RPMI7951 (cell line): ENCODE measurements at regions not wholly inside any gene's neighbourhood (a gene's known extent, or its start where the extent isn't known, plus 50 kb on each side); places are given as distances from the start of the nearest gene placed in this dataset.
A peak's percentile ranks its signal among the peaks of the same experiment; 100 is the strongest.

Experiments
- DNase-seq: peaks from one replicate; pipeline ENCODE4 v3.0.0-alpha.2; 2012; ENCODE audit warnings: low read depth

- no peak for DNase-seq
Observed at GRCh38 chr6:1551249-1551648, 58.5 kb upstream of the FOXC1 start.

GRCh38 chr6:1552296-1552761 is 57.4 kb upstream of the FOXC1 start:
- peak; percentile 48 for DNase-seq

DNA sequence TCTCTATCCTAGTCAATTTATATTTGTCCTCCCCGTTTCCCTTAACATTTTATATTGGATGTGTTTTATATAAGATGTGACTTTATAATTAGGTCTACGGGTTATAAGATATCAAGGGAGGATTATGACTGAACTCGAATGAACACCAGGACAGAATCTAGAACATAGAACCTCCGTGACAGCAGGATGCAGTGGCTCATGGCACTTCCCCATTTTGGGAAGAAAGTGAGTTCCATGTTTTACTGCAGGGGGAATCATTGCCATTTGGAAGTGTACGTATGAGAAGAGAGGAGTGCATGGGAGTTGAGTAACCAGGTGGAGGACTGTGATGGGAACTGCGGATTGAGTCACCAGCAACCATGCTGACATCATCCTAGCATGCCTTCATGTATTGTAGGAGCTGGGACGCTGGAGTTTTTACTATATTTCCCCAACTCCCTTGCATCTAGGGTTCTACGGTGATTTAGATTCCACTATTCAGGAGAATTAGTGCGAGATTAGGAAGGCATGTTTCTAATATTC is 56.1 kb upstream of the FOXC1 start:
- peak; percentile 13 for DNase-seq

DNA sequence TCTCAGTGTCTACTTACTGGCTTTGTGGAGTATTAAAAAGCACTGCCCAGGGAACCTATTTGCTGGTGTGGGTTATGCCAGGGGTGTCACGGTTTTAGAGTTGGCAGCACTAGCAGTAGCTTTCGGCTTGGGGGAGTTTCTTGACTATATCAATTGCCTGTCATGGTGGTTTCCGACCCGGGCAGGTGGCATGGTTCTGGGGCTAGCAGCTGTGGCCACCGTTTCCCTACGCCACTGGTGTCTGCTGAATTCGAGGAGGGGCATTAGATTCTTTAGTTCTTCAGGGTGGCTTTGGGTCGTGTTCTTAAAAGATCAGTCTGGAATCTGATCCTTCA is 55.6 kb upstream of the FOXC1 start:
- no peak for DNase-seq

DNA sequence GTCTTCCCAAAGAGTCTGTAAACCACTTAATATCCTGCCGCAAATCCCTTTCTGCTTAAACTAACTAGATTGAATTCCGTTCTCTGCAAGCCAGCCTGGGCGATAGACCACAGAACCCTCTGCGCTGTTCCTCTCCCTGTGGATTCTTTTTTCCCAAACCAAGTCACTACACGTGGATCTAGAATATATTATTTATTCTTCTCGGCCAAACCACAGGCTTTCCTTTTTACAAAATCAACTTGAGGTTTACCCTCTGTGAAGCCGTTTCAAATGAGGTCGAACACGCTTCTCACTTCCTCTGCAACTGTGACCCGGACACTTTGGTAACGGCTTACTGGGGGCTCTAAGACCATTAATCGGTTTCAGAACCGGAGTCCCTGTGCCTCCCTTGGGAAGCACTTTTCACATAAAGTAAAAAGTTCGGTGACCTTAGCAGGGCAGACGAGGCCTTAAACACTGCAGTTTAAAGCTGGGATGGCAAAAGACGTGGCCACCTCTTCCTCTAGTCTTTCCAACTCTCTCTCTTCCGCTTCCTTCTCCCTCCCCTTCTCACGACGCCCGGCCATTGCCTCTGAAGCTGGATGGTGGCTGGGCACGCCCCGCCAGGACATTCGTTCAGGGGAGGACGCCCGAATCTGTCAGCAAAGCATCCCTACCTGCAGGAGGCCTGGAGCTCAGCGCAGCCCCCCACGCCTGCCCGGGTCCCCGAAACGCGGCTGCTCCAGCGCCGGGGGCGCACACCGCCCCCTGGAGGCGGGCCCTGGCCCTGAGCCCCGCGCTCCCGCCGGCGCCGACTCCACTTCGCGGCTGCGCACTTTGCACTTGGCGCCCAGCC is 55.0 kb upstream of the FOXC1 start:
- peak; percentile 67 for DNase-seq

- DNase-seq: peak; percentile 32
Observed at GRCh38 chr6:1558388-1558787, 51.3 kb upstream of the FOXC1 start.
